ENCODE measurements at regions not wholly inside any gene's neighbourhood (a gene's known extent, or its start where the extent isn't known, plus 50 kb on each side); places are given as distances from the start of the nearest gene placed in this dataset.
A peak's percentile ranks its signal among the peaks of the same experiment; 100 is the strongest.

GRCh38 chr5:97559827-97560598 lies 377.0 kb upstream of the RIOK2 start:
- no peak for TF ChIP-seq CTCF (IDR thresholded peaks at IDR 0.05; ENCODE audit: low read length, missing control alignments)
- H3K4me3 ChIP-seq (replicated peaks; ENCODE audit: low read depth, low read length), result no peak overlapping the region
- DNase-seq (ENCODE audit: low read depth), result no peak

- H3K4me3 ChIP-seq (replicated peaks; ENCODE audit: low read depth, low read length), result no peak overlapping the region
- TF ChIP-seq CTCF (IDR thresholded peaks at IDR 0.05; ENCODE audit: low read length, missing control alignments), result no peak
Measured at GRCh38 chr5:97560599-97560993, 377.5 kb upstream of the RIOK2 start.

GRCh38 chr5:97563050-97563657 lies 380.1 kb upstream of the RIOK2 start:
- TF ChIP-seq CTCF (IDR thresholded peaks at IDR 0.05; ENCODE audit: low read length, missing control alignments), result no peak
- DNase-seq (ENCODE audit: low read depth), result no peak
- no peak overlapping the region for H3K4me3 ChIP-seq (replicated peaks; ENCODE audit: low read depth, low read length)

More at GRCh38 chr5:97560599-97560993, 377.5 kb upstream of the RIOK2 start:
- no peak for DNase-seq (ENCODE audit: low read depth)

GRCh38 chr5:97568382-97568781 lies 385.3 kb upstream of the RIOK2 start:
- TF ChIP-seq CTCF (IDR thresholded peaks at IDR 0.05; ENCODE audit: low read length, missing control alignments), result no peak
- H3K4me3 ChIP-seq (replicated peaks; ENCODE audit: low read depth, low read length), result no peak overlapping the region

DNA sequence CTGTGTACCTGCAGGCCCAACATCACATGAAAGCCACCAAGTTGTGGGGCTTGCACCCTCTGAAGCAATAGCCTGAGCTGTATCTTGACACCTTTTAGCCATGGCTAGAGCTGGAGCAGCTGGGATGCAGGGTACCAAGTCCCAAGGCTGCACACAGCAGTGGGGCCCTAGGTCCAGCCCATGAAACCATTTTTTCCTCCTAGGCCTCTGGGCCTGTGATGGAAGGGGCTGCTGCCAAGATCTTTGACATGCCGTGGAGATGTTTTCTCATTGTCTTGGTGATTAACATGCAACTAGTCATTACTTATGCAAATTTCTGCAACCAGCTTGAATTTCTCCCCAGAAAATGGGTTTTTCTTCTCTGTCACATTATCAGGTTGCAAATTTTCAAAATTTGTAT lies 387.2 kb upstream of the RIOK2 start:
- no peak for DNase-seq (ENCODE audit: low read depth)
- no peak overlapping the region for H3K4me3 ChIP-seq (replicated peaks; ENCODE audit: low read depth, low read length)
- no peak for TF ChIP-seq CTCF (IDR thresholded peaks at IDR 0.05; ENCODE audit: low read length, missing control alignments)

More at GRCh38 chr5:97568382-97568781, 385.3 kb upstream of the RIOK2 start:
- peak; percentile 16 for DNase-seq (ENCODE audit: low read depth)

GRCh38 chr5:97575322-97575721 lies 392.3 kb upstream of the RIOK2 start:
- no peak for TF ChIP-seq CTCF (IDR thresholded peaks at IDR 0.05; ENCODE audit: low read length, missing control alignments)
- no peak for DNase-seq (ENCODE audit: low read depth)
- no peak overlapping the region for H3K4me3 ChIP-seq (replicated peaks; ENCODE audit: low read depth, low read length)

Measured in fibroblast of pulmonary artery (primary cell).